ENCODE measurements at regions not wholly inside any gene's neighbourhood (a gene's known extent, or its start where the extent isn't known, plus 50 kb on each side); places are given as distances from the start of the nearest gene placed in this dataset.

DNA sequence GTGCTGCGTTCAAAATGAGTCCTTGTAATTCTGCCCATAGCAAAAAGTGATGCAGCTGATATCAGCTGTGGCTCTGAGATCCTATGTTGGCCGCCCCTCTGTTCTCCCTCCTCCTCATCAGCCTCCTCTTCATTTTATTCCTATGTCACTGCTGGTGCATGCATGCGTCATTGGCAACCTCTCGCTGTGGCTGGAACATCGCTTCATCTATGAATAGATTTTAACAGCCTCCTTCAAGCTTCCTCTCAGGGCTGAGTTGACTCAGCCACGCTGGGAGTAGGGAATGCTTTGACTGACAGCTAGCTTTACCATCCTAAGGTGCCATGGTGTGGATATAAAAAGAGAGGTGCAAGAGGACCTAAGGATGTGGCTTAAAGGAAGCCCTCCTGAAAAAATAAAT is 303.5 kb downstream of the PLK2 start:
- CTCF ChIA-PET: no interaction called here
- no peaks in the 10 kb centered on the region for H3K36me3 ChIP-seq (ENCODE audit: control insufficient read depth in 2 of 3, insufficient read depth in 3 of 3, low read length in 3 of 3)
- no peak overlapping the region for H3K27ac Mint-ChIP-seq
- no peaks in the 10 kb centered on the region for H3K4me1 Mint-ChIP-seq
- no peak for ATAC-seq
- no peak overlapping the region for H3K27ac ChIP-seq (ENCODE audit: low read depth, low read length)
- no peaks in the 10 kb centered on the region for H3K27me3 ChIP-seq (ENCODE audit: control insufficient read depth in 2 of 2, insufficient read depth in 2 of 2, low read length in 2 of 2)
- H3K27me3 Mint-ChIP-seq: peaks cover 0 to 15% (median 0%) of the 10 kb centered on the region in 5 donors
- POLR2A ChIA-PET: no interaction called here
- DNase-seq: no peak
- H3K9me3 ChIP-seq (ENCODE audit: control insufficient read depth in 2 of 3, low read length in 3 of 3): no peaks in the 10 kb centered on the region
- H3K4me1 ChIP-seq (ENCODE audit: control insufficient read depth in 2 of 2, insufficient read depth in 2 of 2, low read length in 2 of 2): no peaks in the 10 kb centered on the region
- no peak overlapping the region for H3K4me3 ChIP-seq (ENCODE audit: low read length)
- peaks cover 0 to 5% (median 0%) of the 10 kb centered on the region in 11 donors for H3K9me3 Mint-ChIP-seq
- H3K36me3 Mint-ChIP-seq: peaks cover 0 to 5% (median 0%) of the 10 kb centered on the region in 5 donors
- intact Hi-C loops (cut with micrococcal nuclease): no loop called here
- H3K4me3 Mint-ChIP-seq: no peak overlapping the region

DNA sequence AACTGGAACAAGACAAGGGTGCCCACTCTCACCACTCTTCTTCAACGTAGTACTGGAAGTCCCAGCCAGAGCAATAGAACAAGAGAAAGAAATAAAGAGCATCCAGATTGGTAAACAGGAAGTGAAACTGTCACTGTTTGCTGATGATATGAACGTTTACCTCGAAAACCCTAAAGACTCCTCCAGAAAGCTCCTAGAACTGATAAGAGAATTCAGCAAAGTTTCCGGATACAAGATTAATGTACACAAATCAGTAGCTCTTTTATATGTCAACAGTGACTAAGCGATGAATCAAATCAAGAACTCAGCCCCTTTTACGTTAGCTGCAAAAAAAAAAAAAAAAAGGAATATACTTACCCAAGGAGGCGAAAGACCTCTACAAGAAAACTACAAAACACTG is 306.6 kb downstream of the PLK2 start:
- Mint-ChIP-seq H3K9me3 (peaks cover 0 to 5% (median 0%) of the 10 kb centered on the region in 11 donors), H3K36me3 (peaks cover 0 to 5% (median 0%) of the 10 kb centered on the region in 5 donors), H3K4me3 (no peak overlapping the region), H3K27me3 (peaks cover 0 to 25% (median 4%) of the 10 kb centered on the region in 5 donors), H3K4me1 (no peaks in the 10 kb centered on the region), H3K27ac (no peak overlapping the region)
- Histone ChIP-seq H3K9me3 (ENCODE audit: control insufficient read depth in 2 of 3, low read length in 3 of 3) (no peaks in the 10 kb centered on the region), H3K27ac (ENCODE audit: low read depth, low read length) (no peak overlapping the region), H3K27me3 (ENCODE audit: control insufficient read depth in 2 of 2, insufficient read depth in 2 of 2, low read length in 2 of 2) (peaks cover 0 to 3% of the 10 kb centered on the region in 2 donors), H3K4me1 (ENCODE audit: control insufficient read depth in 2 of 2, insufficient read depth in 2 of 2, low read length in 2 of 2) (no peaks in the 10 kb centered on the region), H3K4me3 (ENCODE audit: low read length) (no peak overlapping the region), H3K36me3 (ENCODE audit: control insufficient read depth in 2 of 3, insufficient read depth in 3 of 3, low read length in 3 of 3) (no peaks in the 10 kb centered on the region)
- ATAC-seq (no peak), DNase-seq (no peak)
- POLR2A ChIA-PET: no interaction called here
- CTCF ChIA-PET: no interaction called here
- intact Hi-C loops (cut with micrococcal nuclease): no loop called here

DNA sequence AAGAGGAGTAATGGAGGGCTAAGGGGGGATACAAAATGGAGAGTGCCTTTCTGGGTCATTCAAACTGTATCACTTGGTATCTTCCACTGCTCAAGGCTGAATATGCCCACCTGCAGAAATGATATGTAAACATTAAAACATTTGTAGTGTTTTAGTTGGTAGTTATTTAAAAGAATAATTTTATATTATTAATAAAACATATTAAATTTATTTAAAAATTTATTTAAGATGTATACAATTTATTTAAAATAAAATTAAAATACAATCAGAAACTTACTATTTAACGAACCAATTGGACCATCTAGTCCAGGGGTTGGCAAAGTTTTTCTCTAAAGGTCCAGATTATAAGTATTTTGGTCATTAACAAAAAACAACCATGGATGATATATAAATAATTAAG is 308.5 kb downstream of the PLK2 start:
- POLR2A ChIA-PET: no interaction called here
- Histone ChIP-seq H3K27ac (ENCODE audit: low read depth, low read length) (no peak overlapping the region), H3K9me3 (ENCODE audit: control insufficient read depth in 2 of 3, low read length in 3 of 3) (no peaks in the 10 kb centered on the region), H3K36me3 (ENCODE audit: control insufficient read depth in 2 of 3, insufficient read depth in 3 of 3, low read length in 3 of 3) (no peaks in the 10 kb centered on the region), H3K27me3 (ENCODE audit: control insufficient read depth in 2 of 2, insufficient read depth in 2 of 2, low read length in 2 of 2) (peaks cover 0 to 3% of the 10 kb centered on the region in 2 donors), H3K4me1 (ENCODE audit: control insufficient read depth in 2 of 2, insufficient read depth in 2 of 2, low read length in 2 of 2) (no peaks in the 10 kb centered on the region), H3K4me3 (ENCODE audit: low read length) (no peak overlapping the region)
- CTCF ChIA-PET: no interaction called here
- H3K9me3 Mint-ChIP-seq: peaks cover 0 to 5% (median 0%) of the 10 kb centered on the region in 11 donors
- H3K27me3 Mint-ChIP-seq: peaks cover 0 to 29% (median 4%) of the 10 kb centered on the region in 5 donors
- no peak overlapping the region for H3K27ac Mint-ChIP-seq
- H3K4me1 Mint-ChIP-seq: no peaks in the 10 kb centered on the region
- H3K4me3 Mint-ChIP-seq: no peak overlapping the region
- intact Hi-C loops (cut with micrococcal nuclease): no loop called here
- DNase-seq: no peak
- peaks cover 0 to 5% (median 0%) of the 10 kb centered on the region in 5 donors for H3K36me3 Mint-ChIP-seq
- no peak for ATAC-seq

DNA sequence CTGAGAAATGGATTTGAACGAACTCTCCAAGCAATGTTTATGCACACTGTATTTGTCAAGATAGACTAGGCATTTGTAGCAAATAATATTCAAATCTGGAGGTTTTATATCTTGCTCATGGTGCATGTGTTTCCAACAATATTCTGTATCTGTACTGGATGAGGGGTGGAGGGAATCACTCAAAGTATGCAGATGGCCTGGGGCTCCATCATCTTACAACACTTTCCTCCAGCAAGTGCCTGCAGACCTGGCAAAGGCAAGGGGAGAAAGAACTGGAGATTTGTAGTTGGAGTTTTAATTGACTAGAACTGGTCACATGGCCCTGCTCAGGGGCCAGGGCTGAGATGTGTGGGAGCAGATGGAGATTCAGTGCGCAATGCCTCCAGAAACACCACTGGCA is 309.0 kb downstream of the PLK2 start:
- peaks cover 0 to 5% (median 0%) of the 10 kb centered on the region in 5 donors for H3K36me3 Mint-ChIP-seq
- peaks cover 0 to 3% of the 10 kb centered on the region in 2 donors for H3K27me3 ChIP-seq (ENCODE audit: control insufficient read depth in 2 of 2, insufficient read depth in 2 of 2, low read length in 2 of 2)
- DNase-seq (no peak), ATAC-seq (no peak)
- H3K36me3 ChIP-seq (ENCODE audit: control insufficient read depth in 2 of 3, insufficient read depth in 3 of 3, low read length in 3 of 3): no peaks in the 10 kb centered on the region
- no peaks in the 10 kb centered on the region for H3K4me1 Mint-ChIP-seq
- no peaks in the 10 kb centered on the region for H3K9me3 ChIP-seq (ENCODE audit: control insufficient read depth in 2 of 3, low read length in 3 of 3)
- no peak overlapping the region for H3K27ac ChIP-seq (ENCODE audit: low read depth, low read length)
- no peak overlapping the region for H3K27ac Mint-ChIP-seq
- H3K4me3 Mint-ChIP-seq: no peak overlapping the region
- intact Hi-C loops (cut with micrococcal nuclease): no loop called here
- peaks cover 0 to 5% (median 0%) of the 10 kb centered on the region in 11 donors for H3K9me3 Mint-ChIP-seq
- peaks cover 0 to 29% (median 4%) of the 10 kb centered on the region in 5 donors for H3K27me3 Mint-ChIP-seq
- POLR2A ChIA-PET: no interaction called here
- no peak overlapping the region for H3K4me3 ChIP-seq (ENCODE audit: low read length)
- CTCF ChIA-PET: no interaction called here
- H3K4me1 ChIP-seq (ENCODE audit: control insufficient read depth in 2 of 2, insufficient read depth in 2 of 2, low read length in 2 of 2): no peaks in the 10 kb centered on the region

DNA sequence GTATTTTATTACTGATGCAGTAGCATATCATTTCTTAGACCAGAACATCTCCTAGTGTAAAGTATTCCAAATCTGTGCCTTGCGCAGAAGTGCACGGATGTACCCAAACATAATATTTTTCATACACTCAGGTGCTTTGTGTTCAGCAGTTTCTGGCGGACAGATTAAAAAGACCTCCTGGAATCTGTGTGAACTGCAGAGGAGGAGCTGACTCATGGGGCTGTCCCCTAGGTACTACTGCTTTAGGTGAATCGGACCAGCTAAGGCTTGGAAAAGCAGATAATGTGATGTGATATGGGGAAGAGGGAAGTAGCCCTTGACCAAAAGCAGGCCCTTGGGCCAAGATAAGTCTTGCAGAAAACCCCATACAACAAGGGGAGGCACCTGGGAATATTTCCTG is 310.1 kb downstream of the PLK2 start:
- Mint-ChIP-seq H3K27ac (no peak overlapping the region), H3K27me3 (peaks cover 0 to 29% (median 4%) of the 10 kb centered on the region in 5 donors), H3K9me3 (peaks cover 0 to 5% (median 0%) of the 10 kb centered on the region in 11 donors), H3K4me3 (no peak overlapping the region), H3K4me1 (no peaks in the 10 kb centered on the region), H3K36me3 (peaks cover 0 to 5% (median 0%) of the 10 kb centered on the region in 5 donors)
- intact Hi-C loops (cut with micrococcal nuclease): no loop called here
- no peak overlapping the region for H3K27ac ChIP-seq (ENCODE audit: low read depth, low read length)
- H3K36me3 ChIP-seq (ENCODE audit: control insufficient read depth in 2 of 3, insufficient read depth in 3 of 3, low read length in 3 of 3): no peaks in the 10 kb centered on the region
- ATAC-seq (no peak), DNase-seq (no peak)
- H3K4me1 ChIP-seq (ENCODE audit: control insufficient read depth in 2 of 2, insufficient read depth in 2 of 2, low read length in 2 of 2): no peaks in the 10 kb centered on the region
- POLR2A ChIA-PET: no interaction called here
- peaks cover 0 to 3% of the 10 kb centered on the region in 2 donors for H3K27me3 ChIP-seq (ENCODE audit: control insufficient read depth in 2 of 2, insufficient read depth in 2 of 2, low read length in 2 of 2)
- H3K4me3 ChIP-seq (ENCODE audit: low read length): no peak overlapping the region
- CTCF ChIA-PET: no interaction called here
- H3K9me3 ChIP-seq (ENCODE audit: control insufficient read depth in 2 of 3, low read length in 3 of 3): no peaks in the 10 kb centered on the region

DNA sequence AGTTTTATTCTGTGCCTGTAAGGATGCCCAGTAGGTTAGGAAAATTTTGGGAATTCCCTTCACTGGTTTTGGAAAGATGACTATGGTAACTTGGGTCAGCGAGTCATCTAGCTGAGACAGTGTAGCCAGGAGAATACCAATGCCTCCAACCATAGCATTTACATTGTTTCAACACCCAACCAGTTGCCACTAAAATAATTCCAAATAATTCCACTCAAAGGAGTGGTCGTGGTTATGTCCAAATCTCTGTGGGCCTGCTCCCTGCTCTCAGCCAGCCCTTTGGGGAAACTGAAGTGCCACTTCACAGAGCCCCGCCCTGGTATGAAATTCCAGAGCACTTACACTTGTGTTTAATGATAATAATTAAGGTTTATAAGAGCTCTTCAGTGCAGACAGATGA is 310.5 kb downstream of the PLK2 start:
- CTCF ChIA-PET: no interaction called here
- intact Hi-C loops (cut with micrococcal nuclease): no loop called here
- no peaks in the 10 kb centered on the region for H3K9me3 ChIP-seq (ENCODE audit: control insufficient read depth in 2 of 3, low read length in 3 of 3)

DNA sequence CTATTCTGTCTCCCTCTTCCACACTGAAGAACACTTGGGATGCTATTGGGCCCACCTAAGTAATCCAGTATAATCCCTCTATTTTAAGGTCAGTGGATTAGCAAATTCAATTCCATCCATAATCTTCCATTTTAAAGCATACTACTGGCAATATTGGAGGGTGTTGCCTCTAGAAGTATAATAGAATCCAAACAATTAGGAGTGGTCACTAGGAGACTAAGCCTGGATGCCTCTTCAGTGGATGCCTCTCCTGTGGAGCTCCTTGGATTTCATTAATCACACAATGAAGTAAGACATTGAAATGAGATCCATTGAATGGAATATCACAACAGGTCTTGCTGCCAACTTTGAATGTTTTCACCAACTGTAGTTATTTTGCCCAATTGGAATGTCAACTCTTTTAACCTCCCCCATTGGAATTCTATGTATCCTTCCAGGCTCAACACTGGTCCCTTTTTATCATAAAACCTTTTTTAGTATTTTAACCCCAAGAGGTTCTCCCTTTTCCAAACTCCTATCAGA is 311.6 kb downstream of the PLK2 start:
- H3K27ac Mint-ChIP-seq: no peak overlapping the region
- intact Hi-C loops (cut with micrococcal nuclease): no loop called here
- Histone ChIP-seq H3K4me1 (ENCODE audit: control insufficient read depth in 2 of 2, insufficient read depth in 2 of 2, low read length in 2 of 2) (no peaks in the 10 kb centered on the region), H3K9me3 (ENCODE audit: control insufficient read depth in 2 of 3, low read length in 3 of 3) (no peaks in the 10 kb centered on the region), H3K36me3 (ENCODE audit: control insufficient read depth in 2 of 3, insufficient read depth in 3 of 3, low read length in 3 of 3) (no peaks in the 10 kb centered on the region), H3K27me3 (ENCODE audit: control insufficient read depth in 2 of 2, insufficient read depth in 2 of 2, low read length in 2 of 2) (peaks cover 0 to 3% of the 10 kb centered on the region in 2 donors), H3K4me3 (ENCODE audit: low read length) (no peak overlapping the region), H3K27ac (ENCODE audit: low read depth, low read length) (no peak overlapping the region)
- peaks cover 0 to 5% (median 0%) of the 10 kb centered on the region in 11 donors for H3K9me3 Mint-ChIP-seq
- no peak overlapping the region for H3K4me3 Mint-ChIP-seq
- DNase-seq (no peak), ATAC-seq (no peak)
- no peaks in the 10 kb centered on the region for H3K4me1 Mint-ChIP-seq
- POLR2A ChIA-PET: interaction anchor here (0.5 kb wide), 1 partner anchor 16 kb away, joined by 3 read pairs; no protein-coding TSS in a partner anchor
- peaks cover 0 to 5% (median 0%) of the 10 kb centered on the region in 5 donors for H3K36me3 Mint-ChIP-seq
- peaks cover 0 to 26% (median 4%) of the 10 kb centered on the region in 5 donors for H3K27me3 Mint-ChIP-seq
- CTCF ChIA-PET: no interaction called here

More for the DNA sequence above, 310.5 kb downstream of the PLK2 start:
- Mint-ChIP-seq H3K9me3 (peaks cover 0 to 5% (median 0%) of the 10 kb centered on the region in 11 donors), H3K27me3 (peaks cover 0 to 29% (median 4%) of the 10 kb centered on the region in 5 donors), H3K36me3 (peaks cover 0 to 5% (median 0%) of the 10 kb centered on the region in 5 donors), H3K4me1 (no peaks in the 10 kb centered on the region), H3K4me3 (no peak overlapping the region), H3K27ac (no peak overlapping the region)
- Histone ChIP-seq H3K27me3 (ENCODE audit: control insufficient read depth in 2 of 2, insufficient read depth in 2 of 2, low read length in 2 of 2) (peaks cover 0 to 3% of the 10 kb centered on the region in 2 donors), H3K36me3 (ENCODE audit: control insufficient read depth in 2 of 3, insufficient read depth in 3 of 3, low read length in 3 of 3) (no peaks in the 10 kb centered on the region), H3K4me3 (ENCODE audit: low read length) (no peak overlapping the region), H3K27ac (ENCODE audit: low read depth, low read length) (no peak overlapping the region), H3K4me1 (ENCODE audit: control insufficient read depth in 2 of 2, insufficient read depth in 2 of 2, low read length in 2 of 2) (no peaks in the 10 kb centered on the region)
- POLR2A ChIA-PET: no interaction called here
- DNase-seq (no peak), ATAC-seq (no peak)

Data from naive thymus-derived CD4-positive, alpha-beta T cell (primary cell).